Hepatocyte (in vitro differentiated cells): ENCODE measurements at regions not wholly inside any gene's neighbourhood (a gene's known extent, or its start where the extent isn't known, plus 50 kb on each side); places are given as distances from the start of the nearest gene placed in this dataset.

Experiments
- DNase-seq: peaks from one replicate; pipeline ENCODE4 v3.0.0-alpha.2; 2016; ENCODE audit warnings: low spot score
- H2AFZ ChIP-seq: fragments of 200-600 bp; sonication (generic); 2 replicates; pipeline ENCODE4 v1.6.0; 2016; ENCODE audit warnings: antibody characterized with exemption, mild to moderate bottlenecking
- H3K27ac ChIP-seq: fragments of 200-600 bp; sonication (generic); 2 replicates; pipeline ENCODE4 v1.5.1; 2016; ENCODE audit warnings: mild to moderate bottlenecking
- H3K27me3 ChIP-seq: fragments of 200-600 bp; sonication (generic); 2 replicates; pipeline ENCODE4 v1.6.1; 2016
- H3K36me3 ChIP-seq: fragments of 200-600 bp; sonication (generic); replicated peaks from 2 replicates; pipeline ENCODE4 v1.5.1; 2016; ENCODE audit warnings: low read depth; ENCODE audit not compliant: insufficient read depth
- H3K4me1 ChIP-seq: fragments of 200-600 bp; sonication (generic); 2 replicates; pipeline ENCODE4 v1.5.1; 2016; ENCODE audit warnings: mild to moderate bottlenecking, moderate library complexity; ENCODE audit not compliant: insufficient read depth
- H3K4me2 ChIP-seq: fragments of 200-600 bp; sonication (generic); 2 replicates; pipeline ENCODE4 v1.6.0; 2016
- H3K4me3 ChIP-seq: fragments of 200-600 bp; sonication (generic); 2 replicates; pipeline ENCODE4 v1.5.1; 2016; ENCODE audit warnings: mild to moderate bottlenecking
- H3K79me2 ChIP-seq: fragments of 200-600 bp; sonication (generic); 2 replicates; pipeline ENCODE4 v1.6.0; 2017; ENCODE audit warnings: mild to moderate bottlenecking
- H3K9me2 ChIP-seq: fragments of 200-600 bp; sonication (generic); replicated peaks from 2 replicates; pipeline ENCODE4 v1.6.0; 2017; ENCODE audit warnings: mild to moderate bottlenecking; ENCODE audit not compliant: insufficient read depth
- H3K9me3 ChIP-seq: fragments of 200-600 bp; sonication (generic); 2 replicates; pipeline ENCODE4 v1.5.1; 2016; ENCODE audit warnings: low read depth, mild to moderate bottlenecking
- H4K20me1 ChIP-seq: fragments of 200-600 bp; sonication (generic); 2 replicates; pipeline ENCODE4 v1.6.0; 2016; ENCODE audit warnings: mild to moderate bottlenecking; ENCODE audit not compliant: insufficient read depth, poor library complexity, severe bottlenecking
- CTCF ChIP-seq: fragments of 200-600 bp; sonication (generic); IDR thresholded peaks from 2 replicates; pipeline ENCODE4 v1.5.1; 2016; ENCODE audit warnings: antibody characterized with exemption, mild to moderate bottlenecking; ENCODE audit not compliant: poor library complexity
- EZH2 ChIP-seq: fragments of 200-600 bp; sonication (generic); IDR thresholded peaks from 2 replicates; pipeline ENCODE4 v1.6.1; 2016; ENCODE audit warnings: antibody characterized with exemption, mild to moderate bottlenecking, borderline replicate concordance
- EZH2phosphoT487 ChIP-seq: fragments of 200-600 bp; sonication (generic); IDR thresholded peaks from one replicate; pipeline ENCODE4 v1.6.1; 2018; ENCODE audit warnings: antibody characterized with exemption, mild to moderate bottlenecking, low read depth, moderate library complexity; ENCODE audit not compliant: unreplicated experiment, severe bottlenecking
- WGBS: methylation state at CpG from one replicate; pipeline ENCODE4 v1.1.6; 2016; ENCODE audit warnings: low lambda C conversion rate; ENCODE audit errors: missing lambda C conversion rate; 5-methylcytosine and 5-hydroxymethylcytosine counted together

GRCh38 chr2:154995361-154995760 lies 296.9 kb downstream of the KCNJ3 start:
- no peak overlapping the region for H3K27ac ChIP-seq
- H3K9me2 ChIP-seq, result no peaks in the 10 kb centered on the region
- no peak overlapping the region for H2AFZ ChIP-seq
- H3K27me3 ChIP-seq, result no peaks in the 10 kb centered on the region
- no peaks in the 10 kb centered on the region for H3K36me3 ChIP-seq
- H3K4me1 ChIP-seq, result no peaks in the 10 kb centered on the region
- TF ChIP-seq EZH2, result no peak
- no peak for TF ChIP-seq EZH2phosphoT487
- no peak for TF ChIP-seq CTCF
- H3K4me3 ChIP-seq, result no peak overlapping the region
- DNase-seq, result no peak
- H3K79me2 ChIP-seq, result no peaks in the 10 kb centered on the region
- no peaks in the 10 kb centered on the region for H3K9me3 ChIP-seq
- WGBS, result 57% methylated on average over 2 of the region's 2 CpGs
- H3K4me2 ChIP-seq, result no peak overlapping the region
- H4K20me1 ChIP-seq, result no peaks in the 10 kb centered on the region

GRCh38 chr2:154992826-154993225 lies 294.3 kb downstream of the KCNJ3 start:
- H3K27me3 ChIP-seq, result no peaks in the 10 kb centered on the region
- WGBS, result 52% methylated on average over 2 of the region's 2 CpGs
- H3K4me1 ChIP-seq, result no peaks in the 10 kb centered on the region
- no peak overlapping the region for H2AFZ ChIP-seq
- H3K4me3 ChIP-seq, result no peak overlapping the region
- no peak for DNase-seq
- H4K20me1 ChIP-seq, result no peaks in the 10 kb centered on the region
- H3K9me2 ChIP-seq, result no peaks in the 10 kb centered on the region
- H3K79me2 ChIP-seq, result no peaks in the 10 kb centered on the region
- H3K4me2 ChIP-seq, result no peak overlapping the region
- H3K9me3 ChIP-seq, result no peaks in the 10 kb centered on the region
- H3K36me3 ChIP-seq, result no peaks in the 10 kb centered on the region
- TF ChIP-seq EZH2, result no peak
- no peak for TF ChIP-seq EZH2phosphoT487
- TF ChIP-seq CTCF, result no peak
- no peak overlapping the region for H3K27ac ChIP-seq

- Histone ChIP-seq H3K4me3 (no peak overlapping the region), H3K36me3 (no peaks in the 10 kb centered on the region), H3K27ac (no peak overlapping the region), H3K9me2 (no peaks in the 10 kb centered on the region), H2AFZ (no peak overlapping the region), H3K4me1 (no peaks in the 10 kb centered on the region), H3K27me3 (no peaks in the 10 kb centered on the region), H3K4me2 (no peak overlapping the region), H3K9me3 (no peaks in the 10 kb centered on the region), H4K20me1 (no peaks in the 10 kb centered on the region), H3K79me2 (no peaks in the 10 kb centered on the region)
- TF ChIP-seq CTCF, result no peak
- TF ChIP-seq EZH2, result no peak
- no peak for TF ChIP-seq EZH2phosphoT487
- 80% methylated on average over 3 of the region's 3 CpGs for WGBS
- DNase-seq, result no peak
Observed at GRCh38 chr2:154978710-154979109, 280.2 kb downstream of the KCNJ3 start.

- no peaks in the 10 kb centered on the region for H3K27me3 ChIP-seq
- no peaks in the 10 kb centered on the region for H3K36me3 ChIP-seq
- no peak for DNase-seq
- no peak overlapping the region for H3K4me2 ChIP-seq
- TF ChIP-seq EZH2phosphoT487 (no peak), CTCF (no peak), EZH2 (no peak)
- H3K9me3 ChIP-seq, result no peaks in the 10 kb centered on the region
- no peaks in the 10 kb centered on the region for H3K9me2 ChIP-seq
- no peaks in the 10 kb centered on the region for H4K20me1 ChIP-seq
- 91% methylated on average over 4 of the region's 4 CpGs for WGBS
- no peaks in the 10 kb centered on the region for H3K4me1 ChIP-seq
- no peaks in the 10 kb centered on the region for H3K79me2 ChIP-seq
- no peak overlapping the region for H3K4me3 ChIP-seq
- H2AFZ ChIP-seq, result no peak overlapping the region
- no peak overlapping the region for H3K27ac ChIP-seq
Observed at GRCh38 chr2:154978244-154978643, 279.7 kb downstream of the KCNJ3 start.
